WTC11 (cell line): ENCODE measurements at regions not wholly inside any gene's neighbourhood (a gene's known extent, or its start where the extent isn't known, plus 50 kb on each side); places are given as distances from the start of the nearest gene placed in this dataset.

Source experiments
- JAZF1 ChIP-seq: fragments of 250-450 bp; sonication (Bioruptor Pico); IDR thresholded peaks from 2 replicates; pipeline ENCODE4 v1.9.0; 2021; ENCODE audit warnings: moderate library complexity, mild to moderate bottlenecking, inconsistent platforms
- TEAD4 ChIP-seq: sonication (generic); formaldehyde crosslinking; IDR thresholded peaks from 2 replicates; pipeline ENCODE4 v1.8.0; 2022; ENCODE audit warnings: mild to moderate bottlenecking, missing genetic modification reagents
- TF ChIP-seq, protein P1 (sequence below): fragments of 250-450 bp; sonication (Bioruptor Pico); conservative IDR thresholded peaks from 2 replicates; pipeline ENCODE4 v1.9.0; 2021; ENCODE audit warnings: mild to moderate bottlenecking
- TF ChIP-seq, protein P2 (sequence below): fragments of 200-600 bp; IDR thresholded peaks from 2 replicates; pipeline ENCODE4 v1.8.0; 2022; ENCODE audit warnings: antibody characterized with exemption
- TF ChIP-seq, protein P3 (sequence below): sonication (generic); formaldehyde crosslinking; IDR thresholded peaks from 2 replicates; pipeline ENCODE4 v1.8.0; 2022; ENCODE audit warnings: mild to moderate bottlenecking, missing genetic modification reagents
- TF ChIP-seq, protein P4 (sequence below): sonication (generic); formaldehyde crosslinking; IDR thresholded peaks from 2 replicates; pipeline ENCODE4 v1.8.1; 2023; ENCODE audit warnings: mild to moderate bottlenecking, missing genetic modification reagents, moderate library complexity

DNA sequence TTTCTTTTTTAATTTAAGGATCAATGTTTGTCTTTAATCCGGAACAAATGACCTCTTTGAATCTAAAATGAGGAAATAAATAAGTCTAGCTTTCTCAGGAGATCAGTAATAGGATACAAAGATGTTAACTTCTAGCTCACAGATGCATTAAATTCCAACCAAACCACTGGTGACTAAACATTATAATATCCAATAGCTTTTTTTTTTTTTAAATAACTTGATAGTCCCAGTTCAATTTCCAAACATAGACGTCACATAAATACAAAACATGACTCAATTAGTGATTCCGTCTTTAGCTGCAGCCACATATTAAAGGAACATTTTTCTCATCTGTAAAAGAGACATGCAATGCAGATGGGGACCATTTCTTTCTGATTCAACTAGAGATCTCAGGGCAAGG lies 390.5 kb upstream of the PCDH9 start:
- TF ChIP-seq, protein P1, sequence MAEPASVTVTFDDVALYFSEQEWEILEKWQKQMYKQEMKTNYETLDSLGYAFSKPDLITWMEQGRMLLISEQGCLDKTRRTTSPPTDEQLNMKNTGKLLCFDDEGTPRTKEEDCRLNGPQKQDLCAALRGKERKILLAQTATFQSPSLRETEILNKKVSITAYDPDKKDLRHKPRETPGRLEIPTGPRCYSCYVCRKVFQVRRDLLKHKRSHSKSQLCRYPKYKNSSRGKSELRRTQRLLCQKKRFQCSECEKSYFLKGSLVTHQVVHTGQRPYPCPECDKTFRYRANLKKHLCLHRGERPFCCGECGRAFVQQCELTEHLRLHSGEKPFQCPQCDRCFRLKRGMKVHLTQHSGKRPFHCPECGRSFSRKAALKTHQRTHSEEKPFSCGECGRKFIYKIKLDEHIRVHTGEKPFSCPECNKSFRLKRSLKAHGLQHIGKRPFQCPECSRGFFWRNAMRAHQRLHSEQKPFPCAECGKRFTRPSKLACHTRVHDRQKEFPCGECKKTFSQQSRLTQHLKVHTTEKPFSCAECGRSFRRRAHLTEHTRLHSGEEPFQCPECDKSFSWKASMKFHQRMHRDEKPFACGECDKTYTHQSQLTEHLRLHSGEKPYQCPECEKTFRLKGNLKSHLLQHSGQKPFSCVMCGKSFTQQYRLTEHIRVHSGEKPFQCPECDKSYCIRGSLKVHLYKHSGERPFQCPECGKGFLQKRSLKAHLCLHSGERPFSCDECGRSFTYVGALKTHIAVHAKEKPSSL (CRISPR knock-in tag), result no peak
- TF ChIP-seq, protein P2, sequence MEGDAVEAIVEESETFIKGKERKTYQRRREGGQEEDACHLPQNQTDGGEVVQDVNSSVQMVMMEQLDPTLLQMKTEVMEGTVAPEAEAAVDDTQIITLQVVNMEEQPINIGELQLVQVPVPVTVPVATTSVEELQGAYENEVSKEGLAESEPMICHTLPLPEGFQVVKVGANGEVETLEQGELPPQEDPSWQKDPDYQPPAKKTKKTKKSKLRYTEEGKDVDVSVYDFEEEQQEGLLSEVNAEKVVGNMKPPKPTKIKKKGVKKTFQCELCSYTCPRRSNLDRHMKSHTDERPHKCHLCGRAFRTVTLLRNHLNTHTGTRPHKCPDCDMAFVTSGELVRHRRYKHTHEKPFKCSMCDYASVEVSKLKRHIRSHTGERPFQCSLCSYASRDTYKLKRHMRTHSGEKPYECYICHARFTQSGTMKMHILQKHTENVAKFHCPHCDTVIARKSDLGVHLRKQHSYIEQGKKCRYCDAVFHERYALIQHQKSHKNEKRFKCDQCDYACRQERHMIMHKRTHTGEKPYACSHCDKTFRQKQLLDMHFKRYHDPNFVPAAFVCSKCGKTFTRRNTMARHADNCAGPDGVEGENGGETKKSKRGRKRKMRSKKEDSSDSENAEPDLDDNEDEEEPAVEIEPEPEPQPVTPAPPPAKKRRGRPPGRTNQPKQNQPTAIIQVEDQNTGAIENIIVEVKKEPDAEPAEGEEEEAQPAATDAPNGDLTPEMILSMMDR, result no peak
- TF ChIP-seq, protein P3, sequence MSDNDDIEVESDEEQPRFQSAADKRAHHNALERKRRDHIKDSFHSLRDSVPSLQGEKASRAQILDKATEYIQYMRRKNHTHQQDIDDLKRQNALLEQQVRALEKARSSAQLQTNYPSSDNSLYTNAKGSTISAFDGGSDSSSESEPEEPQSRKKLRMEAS, result no peak
- TF ChIP-seq, protein P4, sequence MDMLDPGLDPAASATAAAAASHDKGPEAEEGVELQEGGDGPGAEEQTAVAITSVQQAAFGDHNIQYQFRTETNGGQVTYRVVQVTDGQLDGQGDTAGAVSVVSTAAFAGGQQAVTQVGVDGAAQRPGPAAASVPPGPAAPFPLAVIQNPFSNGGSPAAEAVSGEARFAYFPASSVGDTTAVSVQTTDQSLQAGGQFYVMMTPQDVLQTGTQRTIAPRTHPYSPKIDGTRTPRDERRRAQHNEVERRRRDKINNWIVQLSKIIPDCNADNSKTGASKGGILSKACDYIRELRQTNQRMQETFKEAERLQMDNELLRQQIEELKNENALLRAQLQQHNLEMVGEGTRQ, result no peak
- TF ChIP-seq TEAD4, result no peak
- TF ChIP-seq JAZF1 (CRISPR knock-in tag), result no peak
